Heart left ventricle (tissue), 16 donors: ENCODE measurements at regions not wholly inside any gene's neighbourhood (a gene's known extent, or its start where the extent isn't known, plus 50 kb on each side); places are given as distances from the start of the nearest gene placed in this dataset.

ENCODE experiments used
- ATAC-seq, 4 donors: fragments of 200-7000 bp; cut with Tn5 transposase; one replicate each; pipeline ENCODE4 v1.9.1; 2020 to 2022; ENCODE audit warnings: moderate library complexity in 4 of 4, mild to moderate bottlenecking in 3 of 4, moderate number of reproducible peaks in 1 of 4
- DNase-seq, 5 donors: peaks; one replicate each; pipeline ENCODE4 v3.0.0-alpha.2; 2020
- H3K27ac ChIP-seq, 12 donors: fragments of 200-600 bp; sonication (generic) in 4 of 12; one replicate each; pipeline versions ENCODE4 v1.5.0 to v1.8.0; 2016 to 2022; ENCODE audit warnings: mild to moderate bottlenecking in 2 of 12
- H3K27me3 ChIP-seq, 9 donors: fragments of 200-600 bp; sonication (generic) in 2 of 9; one replicate each; pipeline versions ENCODE4 v1.5.1 to v1.8.0; 2016 to 2022; ENCODE audit warnings: mild to moderate bottlenecking in 3 of 9
- H3K36me3 ChIP-seq, 9 donors: fragments of 200-600 bp; sonication (generic) in 2 of 9; one replicate each; pipeline versions ENCODE4 v1.5.0 to v1.8.0; 2018 to 2022; ENCODE audit warnings: mild to moderate bottlenecking in 2 of 9
- H3K4me1 ChIP-seq, 12 donors: fragments of 200-600 bp; sonication (generic) in 4 of 12; one replicate each; pipeline versions ENCODE4 v1.5.0 to v1.8.0; 2016 to 2022; ENCODE audit warnings: mild to moderate bottlenecking in 3 of 12
- H3K4me3 ChIP-seq, 12 donors: fragments of 200-600 bp; sonication (generic) in 4 of 12; one replicate each; pipeline versions ENCODE4 v1.5.0 to v1.8.0; 2017 to 2022; ENCODE audit warnings: mild to moderate bottlenecking in 9 of 12, moderate library complexity in 4 of 12
- H3K9me3 ChIP-seq, 12 donors: fragments of 200-600 bp; sonication (generic) in 4 of 12; one replicate each; pipeline versions ENCODE4 v1.5.0 to v1.8.0; 2016 to 2022; ENCODE audit warnings: mild to moderate bottlenecking in 1 of 12
- CTCF ChIP-seq, 12 donors: fragments of 200-600 bp; sonication (generic) in 4 of 12; IDR thresholded peaks; one replicate each; pipeline versions ENCODE4 v1.5.0 to v1.8.0; 2018 to 2022; ENCODE audit warnings: antibody characterized with exemption in 12 of 12, mild to moderate bottlenecking in 5 of 12
- POLR2A ChIP-seq, 2 donors: fragments of 450-650 bp; IDR thresholded peaks; one replicate each; pipeline ENCODE4 v1.6.1; 2017; ENCODE audit warnings: antibody characterized with exemption in 2 of 2, mild to moderate bottlenecking in 2 of 2, moderate library complexity in 2 of 2
- WGBS, 4 donors: extraction: QIAGEN DNeasy Blood & Tissue Kit in 2 of 4; methylation state at CpG; one replicate each; pipeline versions ENCODE4 v1.1.5 to v1.1.7; 2013 to 2018; 5-methylcytosine and 5-hydroxymethylcytosine counted together
- intact Hi-C, 10 donors: fragments of 100-400 bp; cut with DNase I; formaldehyde crosslinking; loops; one replicate each; pipeline versions ENCODE4 v1.11.1 to v1.14.2; 2022
- donor health status: ischemic (EF 13 %, LVEDD 7.1; RV severe dilation, severe dysfunction).
- donor health status: healthy with polysubstance abuse.
- donor health status: DM: no; HTN: yes; CAD: no.
- donor health status: DM: no; HTN: no; CAD: no.
- donor health status: ischemic (EF 25% LVEDD 6.9; RV normal size, moderate dysfunction).
- donor health status: ischemic (EF 25% LVEDD 5.7; RV mildly dilated, moderate dysfunction).
- donor health status: healthy.
- donor health status: DM: yes; HTN: yes; CAD: no.
- donor health status: ischemic (EF 35%, LVEDD 5.7; RV mildly dilated, moderate dysfunction).
- donor health status: nonischemic (EF 11% LVEDD 7.7; RV severe dilation, severe dysfunction).
- donor health status: DM: yes; HTN: yes; CAD: no.
- donor health status: PGD.
- donor health status: ischemic (EF 29% LVEDD 5.4; RV normal size, mild dysfunction).
- donor health status: nonischemic (EF 23%, LVEDD 6.1; RV moderate dilation, normal function).

- DNase-seq (no peak), ATAC-seq (no peak)
- Histone ChIP-seq H3K4me3 (no peak overlapping the region), H3K27me3 (peaks cover 0 to 8% (median 0%) of the 10 kb centered on the region in 9 donors), H3K36me3 (no peaks in the 10 kb centered on the region), H3K27ac (no peak overlapping the region), H3K9me3 (peaks cover 0 to 10% (median 0%) of the 10 kb centered on the region in 12 donors), H3K4me1 (peaks cover 0 to 19% (median 0%) of the 10 kb centered on the region in 12 donors)
- WGBS, 4 donors: 77 to 91% (median 84%) methylated on average over 4 of the region's 4 CpGs
- no peak for TF ChIP-seq CTCF (IDR thresholded peaks at IDR 0.05)
- no peak for TF ChIP-seq POLR2A (IDR thresholded peaks at IDR 0.05)
- intact Hi-C loops: no loop called here
Observed at GRCh38 chr12:4223273-4223845, 50.2 kb upstream of the CCND2 start.

GRCh38 chr12:4221258-4221620 lies 52.3 kb upstream of the CCND2 start:
- intact Hi-C loops: no loop called here
- H3K27me3 ChIP-seq: peaks cover 0 to 6% (median 0%) of the 10 kb centered on the region in 9 donors
- DNase-seq (no peak), ATAC-seq (no peak)
- H3K27ac ChIP-seq: no peak overlapping the region
- H3K9me3 ChIP-seq: peaks cover 0 to 10% (median 0%) of the 10 kb centered on the region in 12 donors
- TF ChIP-seq CTCF (IDR thresholded peaks at IDR 0.05) (no peak), POLR2A (IDR thresholded peaks at IDR 0.05) (no peak)
- no peak overlapping the region for H3K4me3 ChIP-seq
- no peaks in the 10 kb centered on the region for H3K36me3 ChIP-seq
- H3K4me1 ChIP-seq: peaks cover 0 to 29% (median 0%) of the 10 kb centered on the region in 12 donors

- no peak for DNase-seq
- intact Hi-C loops: no loop called here
- 76 to 79% (median 78%) methylated on average over 7 of the region's 7 CpGs for WGBS, 4 donors
- Histone ChIP-seq H3K9me3 (peaks cover 0 to 10% (median 0%) of the 10 kb centered on the region in 12 donors), H3K27me3 (peaks cover 0 to 6% (median 0%) of the 10 kb centered on the region in 9 donors), H3K27ac (no peak overlapping the region), H3K4me3 (no peak overlapping the region), H3K4me1 (peaks cover 0 to 34% (median 0%) of the 10 kb centered on the region in 12 donors), H3K36me3 (no peaks in the 10 kb centered on the region)
- TF ChIP-seq CTCF (IDR thresholded peaks at IDR 0.05) (no peak), POLR2A (IDR thresholded peaks at IDR 0.05) (no peak)
- no peak for ATAC-seq
Observed at GRCh38 chr12:4220536-4221257, 52.9 kb upstream of the CCND2 start.

GRCh38 chr12:4217091-4217490 lies 56.5 kb upstream of the CCND2 start:
- intact Hi-C loops: no loop called here

More at GRCh38 chr12:4217091-4217490, 56.5 kb upstream of the CCND2 start:
- Histone ChIP-seq H3K36me3 (no peaks in the 10 kb centered on the region), H3K27ac (no peak overlapping the region), H3K27me3 (peaks cover 0 to 6% (median 0%) of the 10 kb centered on the region in 9 donors), H3K9me3 (peaks cover 0 to 2% (median 0%) of the 10 kb centered on the region in 12 donors), H3K4me3 (no peak overlapping the region), H3K4me1 (peaks cover 0 to 31% (median 0%) of the 10 kb centered on the region in 12 donors)
- no peak for ATAC-seq
- TF ChIP-seq POLR2A (IDR thresholded peaks at IDR 0.05) (no peak), CTCF (IDR thresholded peaks at IDR 0.05) (no peak)
- 88 to 91% (median 89%) methylated on average over 6 of the region's 6 CpGs for WGBS, 4 donors
- DNase-seq: no peak
